MCF 10A (cell line): ENCODE measurements at regions not wholly inside any gene's neighbourhood (a gene's known extent, or its start where the extent isn't known, plus 50 kb on each side); places are given as distances from the start of the nearest gene placed in this dataset.

ENCODE experiments used
- BruUV-seq: library from RNA; stranded (reverse); fragments of 400-500 nt; replicated peaks from 2 replicates; lab custom pipeline; 2021; lab: Mats Ljungman, UMichigan
- CTCF ChIA-PET: fragments of 300-600 bp; sonication (Branson Sonifier 250); formaldehyde crosslinking; extraction: SDS; loops from one replicate; lab custom pipeline; 2021; ENCODE audit warnings: antibody characterized with exemption, inconsistent platforms; lab: Yijun Ruan, JAX
- POLR2A ChIA-PET: fragments of 300-600, 350-650 bp; sonication (Branson Sonifier 250); formaldehyde crosslinking; extraction: SDS; loops from one replicate; lab custom pipeline; 2020; ENCODE audit warnings: antibody characterized with exemption, inconsistent platforms; lab: Yijun Ruan, JAX
- DNase-seq: peaks from one replicate; pipeline ENCODE4 v3.0.0-alpha.2; 2018; ENCODE audit not compliant: unreplicated experiment
- H3K27ac Mint-ChIP-seq: one replicate; pipeline ENCODE4 v1.8.0; 2022; ENCODE audit warnings: mild to moderate bottlenecking, low read depth, mixed read lengths; ENCODE audit not compliant: unreplicated experiment
- H3K27me3 Mint-ChIP-seq: one replicate; pipeline ENCODE4 v1.8.0; 2022; ENCODE audit warnings: mixed read lengths; ENCODE audit not compliant: insufficient read depth, unreplicated experiment
- H3K36me3 Mint-ChIP-seq: one replicate; pipeline ENCODE4 v1.8.0; 2022; ENCODE audit warnings: mild to moderate bottlenecking, moderate library complexity, mixed read lengths; ENCODE audit not compliant: insufficient read depth, unreplicated experiment
- H3K4me1 Mint-ChIP-seq: one replicate; pipeline ENCODE4 v1.8.0; 2022; ENCODE audit warnings: mixed read lengths; ENCODE audit not compliant: insufficient read depth, unreplicated experiment
- H3K4me3 Mint-ChIP-seq: one replicate; pipeline ENCODE4 v1.8.0; 2022; ENCODE audit warnings: mild to moderate bottlenecking, moderate library complexity, mixed read lengths; ENCODE audit not compliant: unreplicated experiment
- H3K9me3 Mint-ChIP-seq: one replicate; pipeline ENCODE4 v1.8.0; 2022; ENCODE audit warnings: mixed read lengths; ENCODE audit not compliant: unreplicated experiment
- CTCF ChIP-seq: fragments of 200-600 bp; IDR thresholded peaks from one replicate; pipeline ENCODE4 v1.8.0; 2022; ENCODE audit warnings: antibody characterized with exemption, mild to moderate bottlenecking; ENCODE audit not compliant: unreplicated experiment
- intact Hi-C: fragments of 100-400 bp; cut with micrococcal nuclease; formaldehyde crosslinking; loops from 2 replicates; pipeline ENCODE4 v1.14.1; 2022

- Mint-ChIP-seq H3K4me3 (no peak overlapping the region), H3K4me1 (no peaks in the 10 kb centered on the region), H3K9me3 (no peaks in the 10 kb centered on the region), H3K27ac (no peak overlapping the region), H3K27me3 (no peaks in the 10 kb centered on the region), H3K36me3 (no peaks in the 10 kb centered on the region)
- intact Hi-C loops, result no loop called here
- peak; percentile 33 for DNase-seq
- TF ChIP-seq CTCF, result no peak
- POLR2A ChIA-PET, result interaction anchor here (1.5 kb wide), 1 partner anchor 16 kb away, joined by 4 read pairs; no protein-coding TSS in a partner anchor
- CTCF ChIA-PET, result no interaction called here
- no TSS peak for BruUV-seq
These were observed 221.8 kb upstream of the CEP162 start for GRCh38 chr6:84449220-84449619.

- H3K27me3 Mint-ChIP-seq, result no peaks in the 10 kb centered on the region
- ChIA-PET POLR2A (no interaction called here), CTCF (interaction anchor here (1.5 kb wide), 1 partner anchor 15 kb away, joined by 5 read pairs; no protein-coding TSS in a partner anchor)
- no peak overlapping the region for H3K27ac Mint-ChIP-seq
- H3K4me3 Mint-ChIP-seq, result no peak overlapping the region
- no peak for DNase-seq
- no peaks in the 10 kb centered on the region for H3K36me3 Mint-ChIP-seq
- BruUV-seq, result no TSS peak
- no peak for TF ChIP-seq CTCF
- H3K4me1 Mint-ChIP-seq, result no peaks in the 10 kb centered on the region
- intact Hi-C loops, result no loop called here
- H3K9me3 Mint-ChIP-seq, result no peaks in the 10 kb centered on the region
These were observed 220.9 kb upstream of the CEP162 start for GRCh38 chr6:84448331-84448730.

- CTCF ChIA-PET, result interaction anchor here (1.5 kb wide), 1 partner anchor 15 kb away, joined by 5 read pairs; no protein-coding TSS in a partner anchor
- no peaks in the 10 kb centered on the region for H3K27me3 Mint-ChIP-seq
- BruUV-seq, result no TSS peak
- no peak for DNase-seq
- H3K9me3 Mint-ChIP-seq, result no peaks in the 10 kb centered on the region
- POLR2A ChIA-PET, result no interaction called here
- no peaks in the 10 kb centered on the region for H3K36me3 Mint-ChIP-seq
- intact Hi-C loops, result no loop called here
- TF ChIP-seq CTCF, result no peak
- H3K4me3 Mint-ChIP-seq, result no peak overlapping the region
- H3K27ac Mint-ChIP-seq, result no peak overlapping the region
- H3K4me1 Mint-ChIP-seq, result no peaks in the 10 kb centered on the region
These were observed 220.2 kb upstream of the CEP162 start for GRCh38 chr6:84447651-84448050.

- BruUV-seq, result no TSS peak
- Mint-ChIP-seq H3K27me3 (no peaks in the 10 kb centered on the region), H3K36me3 (no peaks in the 10 kb centered on the region), H3K27ac (no peak overlapping the region), H3K4me1 (no peaks in the 10 kb centered on the region), H3K4me3 (no peak overlapping the region), H3K9me3 (no peaks in the 10 kb centered on the region)
- DNase-seq, result no peak
- intact Hi-C loops, result no loop called here
- POLR2A ChIA-PET, result interaction anchor here (0.6 kb wide), 1 partner anchor 409 kb away, joined by 3 read pairs; no protein-coding TSS in a partner anchor
- TF ChIP-seq CTCF, result no peak
- CTCF ChIA-PET, result interaction anchor here (0.7 to 1.1 kb wide), 2 partner anchors 21 to 24 kb away, joined by 3 to 4 read pairs; no protein-coding TSS in a partner anchor
These were observed 217.6 kb upstream of the CEP162 start for GRCh38 chr6:84445068-84445467.
